GM12874 (cell line): ENCODE measurements at regions not wholly inside any gene's neighbourhood (a gene's known extent, or its start where the extent isn't known, plus 50 kb on each side); places are given as distances from the start of the nearest gene placed in this dataset.

ENCODE experiments used
- CTCF ChIP-seq: IDR thresholded peaks from 2 replicates; pipeline ENCODE4 v1.5.1; 2011; ENCODE audit warnings: low read depth, mild to moderate bottlenecking, control low read depth, low read length, moderate library complexity; ENCODE audit not compliant: insufficient read depth

GRCh38 chr2:204159526-204159925 lies 223.0 kb downstream of the ICOS start:
- no peak for TF ChIP-seq CTCF

GRCh38 chr2:204160989-204161388 lies 224.4 kb downstream of the ICOS start:
- no peak for TF ChIP-seq CTCF

GRCh38 chr2:204161886-204162285 lies 225.3 kb downstream of the ICOS start:
- TF ChIP-seq CTCF, result no peak

GRCh38 chr2:204166961-204167360 lies 230.4 kb downstream of the ICOS start:
- TF ChIP-seq CTCF, result no peak

- TF ChIP-seq CTCF, result no peak
Observed at GRCh38 chr2:204170411-204170810, 233.8 kb downstream of the ICOS start.

GRCh38 chr2:204171432-204172144 lies 235.0 kb downstream of the ICOS start:
- TF ChIP-seq CTCF, result no peak

GRCh38 chr2:204172145-204172600 lies 235.6 kb downstream of the ICOS start:
- TF ChIP-seq CTCF, result no peak
